Smooth muscle cell (in vitro differentiated cells): ENCODE measurements at regions not wholly inside any gene's neighbourhood (a gene's known extent, or its start where the extent isn't known, plus 50 kb on each side); places are given as distances from the start of the nearest gene placed in this dataset.

ENCODE experiments used
- DNase-seq: peaks from one replicate; lab custom pipeline; 2025; ENCODE audit not compliant: unreplicated experiment; lab: John Stamatoyannopoulos, UW
- H2AFZ ChIP-seq: fragments of 200-600 bp; sonication (generic); 2 replicates; pipeline ENCODE4 v1.6.0; 2016; ENCODE audit warnings: antibody characterized with exemption, low read depth, mild to moderate bottlenecking
- H3F3A ChIP-seq: fragments of 200-600 bp; sonication (generic); 2 replicates; pipeline ENCODE4 v1.6.0; 2017; ENCODE audit warnings: antibody characterized with exemption, low read depth
- H3K27ac ChIP-seq: fragments of 200-600 bp; sonication (generic); 2 replicates; pipeline ENCODE4 v1.5.1; 2016; ENCODE audit warnings: low read depth, mild to moderate bottlenecking
- H3K27me3 ChIP-seq: fragments of 200-600 bp; sonication (generic); 2 replicates; pipeline ENCODE4 v1.6.1; 2016; ENCODE audit warnings: low read depth, mild to moderate bottlenecking
- H3K36me3 ChIP-seq: fragments of 200-600 bp; sonication (generic); 2 replicates; pipeline ENCODE4 v1.5.1; 2016; ENCODE audit warnings: low read depth
- H3K4me1 ChIP-seq: fragments of 200-600 bp; sonication (generic); 2 replicates; pipeline ENCODE4 v1.5.1; 2016; ENCODE audit warnings: low read depth
- H3K4me2 ChIP-seq: fragments of 200-600 bp; sonication (generic); 2 replicates; pipeline ENCODE4 v1.6.0; 2016; ENCODE audit warnings: mild to moderate bottlenecking
- H3K4me3 ChIP-seq: fragments of 200-600 bp; sonication (generic); 2 replicates; pipeline ENCODE4 v1.5.1; 2016; ENCODE audit warnings: mild to moderate bottlenecking
- H3K79me2 ChIP-seq: fragments of 200-600 bp; sonication (generic); 2 replicates; pipeline ENCODE4 v1.6.0; 2016; ENCODE audit warnings: low read depth, mild to moderate bottlenecking
- H3K9ac ChIP-seq: fragments of 200-600 bp; sonication (generic); 2 replicates; pipeline ENCODE4 v1.6.0; 2016; ENCODE audit warnings: low read depth
- H3K9me3 ChIP-seq: fragments of 200-600 bp; sonication (generic); replicated peaks from 2 replicates; pipeline ENCODE4 v1.5.1; 2016; ENCODE audit warnings: low read depth
- H4K20me1 ChIP-seq: fragments of 200-600 bp; sonication (generic); 2 replicates; pipeline ENCODE4 v1.6.0; 2016; ENCODE audit warnings: low read depth
- CTCF ChIP-seq: fragments of 200-600 bp; sonication (generic); IDR thresholded peaks from 2 replicates; pipeline ENCODE4 v1.5.1; 2017; ENCODE audit warnings: borderline replicate concordance, mild to moderate bottlenecking, antibody characterized with exemption; ENCODE audit not compliant: insufficient read depth, poor library complexity, severe bottlenecking
- WGBS: methylation state at CpG from one replicate; pipeline ENCODE4 v1.1.7; 2016; ENCODE audit warnings: low lambda C conversion rate; 5-methylcytosine and 5-hydroxymethylcytosine counted together

- H3K4me3 ChIP-seq = no peak overlapping the region
- DNase-seq = no peak
- H3K36me3 ChIP-seq = no peaks in the 10 kb centered on the region
- H3K79me2 ChIP-seq = no peaks in the 10 kb centered on the region
- H3K9me3 ChIP-seq = no peaks in the 10 kb centered on the region
- 96% methylated on average over 8 of the region's 8 CpGs for WGBS
- no peak overlapping the region for H2AFZ ChIP-seq
- no peak overlapping the region for H3K9ac ChIP-seq
- no peak overlapping the region for H3K4me2 ChIP-seq
- H3K27ac ChIP-seq = no peak overlapping the region
- no peaks in the 10 kb centered on the region for H3F3A ChIP-seq
- no peaks in the 10 kb centered on the region for H4K20me1 ChIP-seq
- no peaks in the 10 kb centered on the region for H3K27me3 ChIP-seq
- no peak for TF ChIP-seq CTCF
- no peaks in the 10 kb centered on the region for H3K4me1 ChIP-seq
These were observed 683.8 kb upstream of the NR2F2 start for GRCh38 chr15:95646484-95647273.

GRCh38 chr15:95647531-95648277 lies 682.8 kb upstream of the NR2F2 start:
- no peak overlapping the region for H3K4me2 ChIP-seq
- no peak overlapping the region for H3K27ac ChIP-seq
- no peak overlapping the region for H2AFZ ChIP-seq
- H3F3A ChIP-seq = no peaks in the 10 kb centered on the region
- no peaks in the 10 kb centered on the region for H3K9me3 ChIP-seq
- 79% methylated on average over 10 of the region's 10 CpGs for WGBS
- H3K36me3 ChIP-seq = no peaks in the 10 kb centered on the region
- H3K79me2 ChIP-seq = no peaks in the 10 kb centered on the region
- H3K4me1 ChIP-seq = no peaks in the 10 kb centered on the region
- no peak overlapping the region for H3K9ac ChIP-seq
- no peak overlapping the region for H3K4me3 ChIP-seq
- no peaks in the 10 kb centered on the region for H4K20me1 ChIP-seq
- H3K27me3 ChIP-seq = no peaks in the 10 kb centered on the region
- DNase-seq = no peak
- no peak for TF ChIP-seq CTCF

GRCh38 chr15:95653361-95653805 lies 677.1 kb upstream of the NR2F2 start:
- Histone ChIP-seq H2AFZ (no peak overlapping the region), H3K4me3 (no peak overlapping the region), H3K4me1 (no peaks in the 10 kb centered on the region), H3K9ac (no peak overlapping the region), H3K4me2 (no peak overlapping the region), H3K27me3 (no peaks in the 10 kb centered on the region), H4K20me1 (no peaks in the 10 kb centered on the region), H3K27ac (no peak overlapping the region), H3K79me2 (no peaks in the 10 kb centered on the region), H3K36me3 (no peaks in the 10 kb centered on the region), H3K9me3 (no peaks in the 10 kb centered on the region), H3F3A (no peaks in the 10 kb centered on the region)
- TF ChIP-seq CTCF = no peak
- no peak for DNase-seq
- 97% methylated on average over 8 of the region's 8 CpGs for WGBS
